ENCODE measurements at regions not wholly inside any gene's neighbourhood (a gene's known extent, or its start where the extent isn't known, plus 50 kb on each side); places are given as distances from the start of the nearest gene placed in this dataset.

GRCh38 chr21:28805885-28806284 lies 186.8 kb downstream of the LTN1 start:
- DNase-seq: no peak
- Mint-ChIP-seq H3K36me3 (ENCODE audit: insufficient read depth, unreplicated experiment) (peaks cover 2% of the 10 kb centered on the region), H3K4me1 (ENCODE audit: low read depth, unreplicated experiment) (no peaks in the 10 kb centered on the region), H3K27ac (ENCODE audit: unreplicated experiment) (no peak overlapping the region), H3K4me3 (ENCODE audit: unreplicated experiment) (no peak overlapping the region), H3K9me3 (ENCODE audit: unreplicated experiment) (peaks cover 16% of the 10 kb centered on the region), H3K27me3 (ENCODE audit: insufficient read depth, unreplicated experiment) (peaks cover 8% of the 10 kb centered on the region)
- intact Hi-C loops (cut with micrococcal nuclease; ENCODE audit: unreplicated experiment): no loop called here
- CTCF ChIA-PET: no interaction called here
- no peak for TF ChIP-seq CTCF (IDR thresholded peaks at IDR 0.05; ENCODE audit: insufficient read depth in 1 of 2, low read depth in 1 of 2, low read length in 1 of 2, severe bottlenecking in 1 of 2, unreplicated experiment in 1 of 2)
- no peaks in the 10 kb centered on the region for H3K4me1 ChIP-seq
- no peaks in the 10 kb centered on the region for H3K9me3 ChIP-seq
- BruUV-seq (replicated peaks): no TSS peak
- no peak overlapping the region for H3K4me3 ChIP-seq (ENCODE audit: low read depth, low read length)
- H3K36me3 ChIP-seq (ENCODE audit: control insufficient read depth, insufficient read depth, low read length): no peaks in the 10 kb centered on the region
- H3K27me3 ChIP-seq (replicated peaks; ENCODE audit: control insufficient read depth, insufficient read depth, low read length): no peaks in the 10 kb centered on the region
- POLR2A ChIA-PET: no interaction called here

- peaks cover 16% of the 10 kb centered on the region for H3K9me3 Mint-ChIP-seq (ENCODE audit: unreplicated experiment)
- no peaks in the 10 kb centered on the region for H3K4me1 ChIP-seq
- no peak overlapping the region for H3K4me3 Mint-ChIP-seq (ENCODE audit: unreplicated experiment)
- no peak for DNase-seq
- H3K4me3 ChIP-seq (ENCODE audit: low read depth, low read length): no peak overlapping the region
- H3K27me3 Mint-ChIP-seq (ENCODE audit: insufficient read depth, unreplicated experiment): peaks cover 8% of the 10 kb centered on the region
- no peaks in the 10 kb centered on the region for H3K27me3 ChIP-seq (replicated peaks; ENCODE audit: control insufficient read depth, insufficient read depth, low read length)
- H3K27ac Mint-ChIP-seq (ENCODE audit: unreplicated experiment): no peak overlapping the region
- TF ChIP-seq CTCF (IDR thresholded peaks at IDR 0.05; ENCODE audit: insufficient read depth in 1 of 2, low read depth in 1 of 2, low read length in 1 of 2, severe bottlenecking in 1 of 2, unreplicated experiment in 1 of 2): no peak
- POLR2A ChIA-PET: no interaction called here
- CTCF ChIA-PET: no interaction called here
- no peaks in the 10 kb centered on the region for H3K36me3 Mint-ChIP-seq (ENCODE audit: insufficient read depth, unreplicated experiment)
- H3K4me1 Mint-ChIP-seq (ENCODE audit: low read depth, unreplicated experiment): no peaks in the 10 kb centered on the region
- no TSS peak for BruUV-seq (replicated peaks)
- H3K36me3 ChIP-seq (ENCODE audit: control insufficient read depth, insufficient read depth, low read length): no peaks in the 10 kb centered on the region
- H3K9me3 ChIP-seq: no peaks in the 10 kb centered on the region
- intact Hi-C loops (cut with micrococcal nuclease; ENCODE audit: unreplicated experiment): no loop called here
Observed at GRCh38 chr21:28804089-28804670, 188.5 kb downstream of the LTN1 start.

DNA sequence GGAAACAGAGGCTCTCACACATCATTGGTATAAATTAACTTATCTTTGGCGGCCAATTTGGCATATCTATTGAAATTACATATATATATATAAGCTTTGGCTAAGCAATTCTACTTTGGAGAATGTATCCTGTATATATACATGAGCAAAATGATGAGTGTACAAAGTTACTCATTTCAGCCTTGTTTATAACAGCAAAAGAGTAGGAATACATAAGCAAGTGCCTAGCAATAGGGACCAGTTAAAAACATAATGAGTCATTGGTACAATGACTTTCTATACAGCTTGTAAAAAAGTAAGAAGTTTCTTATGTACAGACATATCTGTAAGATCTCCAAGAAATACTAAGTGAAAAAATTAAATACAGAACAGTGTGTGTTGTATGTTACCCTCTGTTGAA lies 190.8 kb downstream of the LTN1 start:
- CTCF ChIA-PET: no interaction called here
- H3K27ac Mint-ChIP-seq (ENCODE audit: unreplicated experiment): no peak overlapping the region
- no peak overlapping the region for H3K4me3 Mint-ChIP-seq (ENCODE audit: unreplicated experiment)
- Histone ChIP-seq H3K4me1 (no peaks in the 10 kb centered on the region), H3K36me3 (ENCODE audit: control insufficient read depth, insufficient read depth, low read length) (no peaks in the 10 kb centered on the region), H3K27me3 (replicated peaks; ENCODE audit: control insufficient read depth, insufficient read depth, low read length) (no peaks in the 10 kb centered on the region), H3K9me3 (no peaks in the 10 kb centered on the region), H3K4me3 (ENCODE audit: low read depth, low read length) (no peak overlapping the region)
- no peak for TF ChIP-seq CTCF (IDR thresholded peaks at IDR 0.05; ENCODE audit: insufficient read depth in 1 of 2, low read depth in 1 of 2, low read length in 1 of 2, severe bottlenecking in 1 of 2, unreplicated experiment in 1 of 2)
- no TSS peak for BruUV-seq (replicated peaks)
- no peaks in the 10 kb centered on the region for H3K36me3 Mint-ChIP-seq (ENCODE audit: insufficient read depth, unreplicated experiment)
- H3K27me3 Mint-ChIP-seq (ENCODE audit: insufficient read depth, unreplicated experiment): peaks cover 6% of the 10 kb centered on the region
- intact Hi-C loops (cut with micrococcal nuclease; ENCODE audit: unreplicated experiment): no loop called here
- no peak for DNase-seq
- POLR2A ChIA-PET: no interaction called here
- no peaks in the 10 kb centered on the region for H3K4me1 Mint-ChIP-seq (ENCODE audit: low read depth, unreplicated experiment)
- H3K9me3 Mint-ChIP-seq (ENCODE audit: unreplicated experiment): no peaks in the 10 kb centered on the region

Measured in Caco-2 (cell line).